ENCODE measurements at regions not wholly inside any gene's neighbourhood (a gene's known extent, or its start where the extent isn't known, plus 50 kb on each side); places are given as distances from the start of the nearest gene placed in this dataset.
"Not testable (repeated sequence)": the region's sequence is repeated elsewhere in the genome, so short reads cannot be mapped to it uniquely, and the experiment has no call there.

GRCh38 chr1:165147799-165148198, 208.7 kb downstream of the LMX1A start:
- no peak for DNase-seq

- peak; percentile 63 for DNase-seq
Measured at GRCh38 chr1:165144757-165145397, 211.6 kb downstream of the LMX1A start.

GRCh38 chr1:165143437-165144065, 213.0 kb downstream of the LMX1A start:
- peak; percentile 75 for DNase-seq

- DNase-seq, result no peak
Measured at GRCh38 chr1:165138960-165139359, 217.6 kb downstream of the LMX1A start.

- no peak for DNase-seq
Measured at GRCh38 chr1:165137551-165138316, 218.8 kb downstream of the LMX1A start.

- no peak for DNase-seq
Measured at GRCh38 chr1:165134431-165134830, 222.1 kb downstream of the LMX1A start.

GRCh38 chr1:165129568-165130164, 226.8 kb downstream of the LMX1A start:
- peak; percentile 76 for DNase-seq

GRCh38 chr1:165124772-165125171, 231.7 kb downstream of the LMX1A start:
- DNase-seq, result no peak

GRCh38 chr1:165119086-165119485, 237.4 kb downstream of the LMX1A start:
- no peak for DNase-seq

- no peak for DNase-seq
Measured at GRCh38 chr1:165117482-165117881, 239.0 kb downstream of the LMX1A start.

GRCh38 chr1:165116732-165117131, 239.8 kb downstream of the LMX1A start:
- DNase-seq, result no peak

GRCh38 chr1:165116171-165116570, 240.3 kb downstream of the LMX1A start:
- DNase-seq, result no peak

- no peak for DNase-seq
Measured at GRCh38 chr1:165114889-165115285, 241.6 kb downstream of the LMX1A start.

GRCh38 chr1:165114022-165114888, 242.3 kb downstream of the LMX1A start:
- DNase-seq, result peak; percentile 57

- no peak for DNase-seq
Measured at GRCh38 chr1:165112260-165112659, 244.3 kb downstream of the LMX1A start.

GRCh38 chr1:165109013-165109412, 247.5 kb downstream of the LMX1A start:
- DNase-seq, result no peak

GRCh38 chr1:165092542-165093162, 263.9 kb downstream of the LMX1A start:
- DNase-seq, result not testable (repeated sequence)

- DNase-seq, result no peak
Measured at GRCh38 chr1:165080253-165080896, 276.1 kb downstream of the LMX1A start.

GRCh38 chr1:165078391-165078790, 278.1 kb downstream of the LMX1A start:
- no peak for DNase-seq

GRCh38 chr1:165075725-165076370, 280.7 kb downstream of the LMX1A start:
- DNase-seq, result peak; percentile 65
